Peyer's patch (tissue), 4 donors: ENCODE measurements at regions not wholly inside any gene's neighbourhood (a gene's known extent, or its start where the extent isn't known, plus 50 kb on each side); places are given as distances from the start of the nearest gene placed in this dataset.

ENCODE experiments used
- CTCF ChIP-seq, 6 experiments: fragments of 450-650 bp in 4 of 6; fragments of 200-600 bp in 2 of 6; sonication (generic) in 1 of 6; IDR thresholded peaks; one replicate each; pipeline ENCODE4 v1.5.1; 2017 to 2019; ENCODE audit warnings: antibody characterized with exemption in 6 of 6, mild to moderate bottlenecking in 3 of 6, moderate library complexity in 1 of 6
- POLR2A ChIP-seq, 2 donors: fragments of 450-650 bp; IDR thresholded peaks; one replicate each; pipeline ENCODE4 v1.5.1; 2017; ENCODE audit warnings: antibody characterized with exemption in 2 of 2, mild to moderate bottlenecking in 2 of 2, moderate library complexity in 2 of 2

- no peak for TF ChIP-seq CTCF (IDR thresholded peaks at IDR 0.05)
- no peak for TF ChIP-seq POLR2A (IDR thresholded peaks at IDR 0.05)
Observed at GRCh38 chrX:76821276-76821675, 393.8 kb downstream of the MAGEE1 start.
